ENCODE measurements at regions not wholly inside any gene's neighbourhood (a gene's known extent, or its start where the extent isn't known, plus 50 kb on each side); places are given as distances from the start of the nearest gene placed in this dataset.
"Not testable (repeated sequence)": the region's sequence is repeated elsewhere in the genome, so short reads cannot be mapped to it uniquely, and the experiment has no call there.

GRCh38 chr3:137709011-137709601 lies 55.0 kb upstream of the SOX14 start:
- H3K27me3 ChIP-seq (ENCODE audit: control insufficient read depth, insufficient read depth, low read length), result no peaks in the 10 kb centered on the region
- no peak overlapping the region for H3K4me3 ChIP-seq (ENCODE audit: low read length)
- no peaks in the 10 kb centered on the region for H3K36me3 ChIP-seq (ENCODE audit: control insufficient read depth, insufficient read depth, low read length)
- H3K27ac ChIP-seq (ENCODE audit: low read depth, low read length), result no peak overlapping the region
- H3K4me1 ChIP-seq (ENCODE audit: control insufficient read depth, insufficient read depth, low read length), result no peaks in the 10 kb centered on the region
- no peak overlapping the region for H3K9ac ChIP-seq (ENCODE audit: low read length)

- not testable (repeated sequence) for H3K4me1 ChIP-seq (ENCODE audit: control insufficient read depth, insufficient read depth, low read length); H3K4me3 ChIP-seq (ENCODE audit: low read length); H3K27ac ChIP-seq (ENCODE audit: low read depth, low read length); H3K27me3 ChIP-seq (ENCODE audit: control insufficient read depth, insufficient read depth, low read length); H3K9ac ChIP-seq (ENCODE audit: low read length); H3K36me3 ChIP-seq (ENCODE audit: control insufficient read depth, insufficient read depth, low read length)
Measured at GRCh38 chr3:137713965-137714364, 50.1 kb upstream of the SOX14 start.
